ENCODE measurements at regions not wholly inside any gene's neighbourhood (a gene's known extent, or its start where the extent isn't known, plus 50 kb on each side); places are given as distances from the start of the nearest gene placed in this dataset.
"Not testable (repeated sequence)": the region's sequence is repeated elsewhere in the genome, so short reads cannot be mapped to it uniquely, and the experiment has no call there.

GRCh38 chr6:147961481-147962141 lies 381.0 kb upstream of the SASH1 start:
- TF ChIP-seq, protein P1, sequence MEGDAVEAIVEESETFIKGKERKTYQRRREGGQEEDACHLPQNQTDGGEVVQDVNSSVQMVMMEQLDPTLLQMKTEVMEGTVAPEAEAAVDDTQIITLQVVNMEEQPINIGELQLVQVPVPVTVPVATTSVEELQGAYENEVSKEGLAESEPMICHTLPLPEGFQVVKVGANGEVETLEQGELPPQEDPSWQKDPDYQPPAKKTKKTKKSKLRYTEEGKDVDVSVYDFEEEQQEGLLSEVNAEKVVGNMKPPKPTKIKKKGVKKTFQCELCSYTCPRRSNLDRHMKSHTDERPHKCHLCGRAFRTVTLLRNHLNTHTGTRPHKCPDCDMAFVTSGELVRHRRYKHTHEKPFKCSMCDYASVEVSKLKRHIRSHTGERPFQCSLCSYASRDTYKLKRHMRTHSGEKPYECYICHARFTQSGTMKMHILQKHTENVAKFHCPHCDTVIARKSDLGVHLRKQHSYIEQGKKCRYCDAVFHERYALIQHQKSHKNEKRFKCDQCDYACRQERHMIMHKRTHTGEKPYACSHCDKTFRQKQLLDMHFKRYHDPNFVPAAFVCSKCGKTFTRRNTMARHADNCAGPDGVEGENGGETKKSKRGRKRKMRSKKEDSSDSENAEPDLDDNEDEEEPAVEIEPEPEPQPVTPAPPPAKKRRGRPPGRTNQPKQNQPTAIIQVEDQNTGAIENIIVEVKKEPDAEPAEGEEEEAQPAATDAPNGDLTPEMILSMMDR (IDR thresholded peaks at IDR 0.05; ENCODE audit: low read depth, low read length): no peak
- DNase-seq (ENCODE audit: low read depth in 2 of 2): no peak
- H3K4me3 ChIP-seq (replicated peaks in 1 of 2; ENCODE audit: low read depth in 2 of 2, low read length in 2 of 2): no peak overlapping the region

DNA sequence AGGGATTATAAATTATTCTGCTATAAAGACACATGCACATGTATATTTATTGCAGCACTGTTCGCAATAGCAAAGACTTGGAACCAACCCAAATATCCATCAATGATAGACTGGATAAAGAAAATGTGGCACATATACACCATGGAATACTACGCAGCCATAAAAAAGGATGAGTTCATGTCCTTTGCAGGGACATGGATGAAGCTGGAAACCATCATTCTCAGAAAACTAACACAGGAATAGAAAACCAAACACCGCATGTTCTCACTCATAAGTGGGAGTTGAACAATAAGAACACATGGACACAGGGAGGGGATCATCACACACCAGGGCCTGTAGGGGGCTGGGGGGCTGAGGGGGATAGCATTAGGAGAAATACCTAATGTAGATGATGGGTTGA lies 377.2 kb upstream of the SASH1 start:
- not testable (repeated sequence) for H3K4me3 ChIP-seq (replicated peaks in 1 of 2; ENCODE audit: low read depth in 2 of 2, low read length in 2 of 2)

DNA sequence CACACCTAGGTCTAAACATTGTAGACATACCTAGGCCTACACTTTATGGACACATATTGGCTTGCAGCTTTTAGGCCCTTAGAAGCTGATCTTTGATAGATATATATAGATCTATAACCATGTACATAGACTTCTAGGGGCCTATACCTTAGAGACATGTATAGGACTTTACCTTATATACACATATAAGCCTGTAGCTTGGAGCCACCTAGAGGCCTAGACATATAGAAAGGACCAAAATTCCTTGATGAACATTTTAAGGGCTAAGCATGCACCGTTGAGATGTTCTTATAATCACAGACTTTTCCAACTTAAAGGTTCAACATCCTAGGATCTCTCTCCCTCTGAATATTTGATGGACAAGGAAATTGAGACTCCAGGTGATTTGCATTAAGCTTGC lies 371.7 kb upstream of the SASH1 start:
- no peak overlapping the region for H3K4me3 ChIP-seq (replicated peaks in 1 of 2; ENCODE audit: low read depth in 2 of 2, low read length in 2 of 2)
- DNase-seq (ENCODE audit: low read depth in 2 of 2): peak; percentile 5 to 18
- TF ChIP-seq, protein P1 (IDR thresholded peaks at IDR 0.05; ENCODE audit: low read depth, low read length): no peak

More for the DNA sequence above, 377.2 kb upstream of the SASH1 start:
- not testable (repeated sequence) for DNase-seq (ENCODE audit: low read depth in 2 of 2)

GRCh38 chr6:147972448-147972847 lies 370.2 kb upstream of the SASH1 start:
- TF ChIP-seq, protein P1 (IDR thresholded peaks at IDR 0.05; ENCODE audit: low read depth, low read length): no peak
- no peak overlapping the region for H3K4me3 ChIP-seq (replicated peaks in 1 of 2; ENCODE audit: low read depth in 2 of 2, low read length in 2 of 2)
- no peak for DNase-seq (ENCODE audit: low read depth in 2 of 2)

- no peak for DNase-seq (ENCODE audit: low read depth in 2 of 2)
- H3K4me3 ChIP-seq (replicated peaks in 1 of 2; ENCODE audit: low read depth in 2 of 2, low read length in 2 of 2): no peak overlapping the region
- TF ChIP-seq, protein P1 (IDR thresholded peaks at IDR 0.05; ENCODE audit: low read depth, low read length): no peak
Measured at GRCh38 chr6:147973806-147974205, 368.8 kb upstream of the SASH1 start.

DNA sequence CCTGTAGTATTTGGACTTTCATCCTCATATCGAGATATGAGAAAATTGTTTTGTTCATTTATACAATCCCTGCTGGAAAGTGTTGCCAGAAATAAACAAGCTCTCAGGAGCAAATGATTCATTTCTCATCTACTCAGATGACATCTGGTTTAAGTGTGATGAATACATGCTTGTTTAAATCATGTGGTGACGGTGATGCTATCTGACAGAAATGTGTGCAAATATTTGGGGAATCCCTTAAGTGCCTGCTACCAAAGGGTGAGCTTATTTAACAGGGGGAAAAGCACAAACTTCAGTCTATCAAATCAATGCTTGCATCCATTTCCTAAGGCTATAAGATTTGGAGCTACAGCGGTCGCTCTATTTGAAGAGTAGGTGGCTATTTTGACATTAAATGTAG lies 368.3 kb upstream of the SASH1 start:
- peak; percentile 25 to 52 for DNase-seq (ENCODE audit: low read depth in 2 of 2)
- H3K4me3 ChIP-seq (replicated peaks in 1 of 2; ENCODE audit: low read depth in 2 of 2, low read length in 2 of 2): no peak overlapping the region
- TF ChIP-seq, protein P1 (IDR thresholded peaks at IDR 0.05; ENCODE audit: low read depth, low read length): no peak

DNA sequence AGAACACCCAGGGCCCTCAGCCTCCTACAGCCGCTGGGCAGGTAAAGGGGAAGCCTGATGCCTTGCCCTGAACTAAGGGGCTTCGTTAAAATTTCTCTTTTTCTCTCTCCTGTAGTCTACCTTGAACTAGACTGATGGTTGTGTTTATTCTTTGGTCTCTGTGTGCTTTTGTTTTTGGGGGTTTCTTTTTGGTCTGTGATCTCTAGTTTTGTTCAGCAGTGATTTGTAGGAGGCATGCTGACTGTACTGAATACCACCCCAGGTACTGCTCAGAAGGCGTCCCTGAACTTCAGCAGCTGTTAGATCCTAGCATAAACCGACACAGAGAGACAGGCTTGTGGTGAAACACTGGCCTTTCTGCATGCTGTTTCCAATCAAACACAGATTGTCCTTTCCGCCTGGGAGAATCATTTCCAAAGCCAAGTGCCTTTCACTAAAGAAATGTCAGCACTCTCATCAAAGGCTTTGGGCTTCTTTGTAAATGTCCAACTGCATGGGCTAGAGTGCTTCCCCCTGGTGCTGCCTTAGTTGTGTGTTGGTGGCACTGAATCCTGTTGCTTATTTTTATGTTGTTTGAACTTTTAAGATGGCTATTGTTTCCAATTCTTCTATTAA lies 364.7 kb upstream of the SASH1 start:
- H3K4me3 ChIP-seq (replicated peaks in 1 of 2; ENCODE audit: low read depth in 2 of 2, low read length in 2 of 2): no peak overlapping the region
- TF ChIP-seq, protein P1 (IDR thresholded peaks at IDR 0.05; ENCODE audit: low read depth, low read length): no peak
- DNase-seq (ENCODE audit: low read depth in 2 of 2): no peak
